Type B pancreatic cell (in vitro differentiated cells): ENCODE measurements at regions not wholly inside any gene's neighbourhood (a gene's known extent, or its start where the extent isn't known, plus 50 kb on each side); places are given as distances from the start of the nearest gene placed in this dataset.

Experiments used
- DNase-seq: peaks from one replicate; pipeline ENCODE4 v3.0.0; 2021; ENCODE audit warnings: mixed read lengths; ENCODE audit not compliant: unreplicated experiment; ENCODE audit errors: extremely low spot score
- H3K27ac Mint-ChIP-seq: 2 replicates; pipeline ENCODE4 v1.8.0; 2021; ENCODE audit warnings: mild to moderate bottlenecking, mixed read lengths
- H3K27me3 Mint-ChIP-seq: 2 replicates; pipeline ENCODE4 v1.8.0; 2021; ENCODE audit warnings: mixed read lengths
- H3K36me3 Mint-ChIP-seq: 2 replicates; pipeline ENCODE4 v1.8.0; 2021; ENCODE audit warnings: mixed read lengths
- H3K4me1 Mint-ChIP-seq: one replicate; pipeline ENCODE4 v1.8.0; 2021; ENCODE audit warnings: mixed read lengths; ENCODE audit not compliant: unreplicated experiment
- H3K4me3 Mint-ChIP-seq: 2 replicates; pipeline ENCODE4 v1.8.0; 2021; ENCODE audit warnings: mild to moderate bottlenecking, mixed read lengths
- H3K9me3 Mint-ChIP-seq: 2 replicates; pipeline ENCODE4 v1.8.0; 2021; ENCODE audit warnings: mixed read lengths
- CTCF ChIP-seq: fragments of 200-600 bp; sonication (generic); conservative IDR thresholded peaks from 2 replicates; pipeline ENCODE4 v1.5.0; 2021; ENCODE audit warnings: antibody characterized with exemption, mild to moderate bottlenecking

GRCh38 chr17:37839196-37839978 is 84.8 kb upstream of the TBC1D3K start:
- Mint-ChIP-seq H3K4me1 (no peaks in the 10 kb centered on the region), H3K27me3 (peaks cover 37% of the 10 kb centered on the region), H3K27ac (no peak overlapping the region)

GRCh38 chr17:37838276-37838675 is 85.9 kb upstream of the TBC1D3K start:
- Mint-ChIP-seq H3K4me3 (no peak overlapping the region), H3K36me3 (no peaks in the 10 kb centered on the region), H3K27me3 (peaks cover 37% of the 10 kb centered on the region), H3K4me1 (no peaks in the 10 kb centered on the region), H3K9me3 (no peaks in the 10 kb centered on the region), H3K27ac (no peak overlapping the region)
- TF ChIP-seq CTCF, result no peak
- no peak for DNase-seq

More at GRCh38 chr17:37839196-37839978, 84.8 kb upstream of the TBC1D3K start:
- Mint-ChIP-seq H3K9me3 (no peaks in the 10 kb centered on the region), H3K36me3 (no peaks in the 10 kb centered on the region), H3K4me3 (no peak overlapping the region)
- DNase-seq, result no peak
- TF ChIP-seq CTCF, result no peak

- H3K27ac Mint-ChIP-seq, result no peak overlapping the region
- TF ChIP-seq CTCF, result no peak
- no peaks in the 10 kb centered on the region for H3K36me3 Mint-ChIP-seq
- peaks cover 32% of the 10 kb centered on the region for H3K27me3 Mint-ChIP-seq
- no peaks in the 10 kb centered on the region for H3K9me3 Mint-ChIP-seq
- no peak overlapping the region for H3K4me3 Mint-ChIP-seq
- DNase-seq, result no peak
- no peaks in the 10 kb centered on the region for H3K4me1 Mint-ChIP-seq
Measured at GRCh38 chr17:37836593-37836992, 87.6 kb upstream of the TBC1D3K start.

GRCh38 chr17:37834168-37834567 is 89.3 kb upstream of the HNF1B start:
- Mint-ChIP-seq H3K27me3 (peaks cover 33% of the 10 kb centered on the region), H3K4me3 (no peak overlapping the region), H3K27ac (no peak overlapping the region), H3K36me3 (no peaks in the 10 kb centered on the region), H3K4me1 (peaks cover 14% of the 10 kb centered on the region), H3K9me3 (no peaks in the 10 kb centered on the region)
- no peak for DNase-seq
- TF ChIP-seq CTCF, result no peak

- no peak for TF ChIP-seq CTCF
- H3K4me1 Mint-ChIP-seq, result peaks cover 19% of the 10 kb centered on the region
- peaks cover 30% of the 10 kb centered on the region for H3K27me3 Mint-ChIP-seq
- no peak overlapping the region for H3K4me3 Mint-ChIP-seq
- no peaks in the 10 kb centered on the region for H3K9me3 Mint-ChIP-seq
- no peaks in the 10 kb centered on the region for H3K36me3 Mint-ChIP-seq
- DNase-seq, result no peak
- H3K27ac Mint-ChIP-seq, result no peak overlapping the region
Measured at GRCh38 chr17:37833237-37833859, 88.5 kb upstream of the HNF1B start.
